HepG2 (cell line): ENCODE measurements at regions not wholly inside any gene's neighbourhood (a gene's known extent, or its start where the extent isn't known, plus 50 kb on each side); places are given as distances from the start of the nearest gene placed in this dataset.

Source experiments
- FOXJ3 ChIP-seq: sonication (generic); formaldehyde crosslinking; IDR thresholded peaks from 2 replicates; pipeline ENCODE4 v1.4.0; 2020; ENCODE audit warnings: missing genetic modification reagents, mild to moderate bottlenecking, borderline replicate concordance
- KLF15 ChIP-seq: sonication (generic); formaldehyde crosslinking; IDR thresholded peaks from 2 replicates; pipeline ENCODE4 v1.8.1; 2023; ENCODE audit warnings: borderline replicate concordance, mild to moderate bottlenecking, inconsistent platforms, missing genetic modification reagents, mixed read lengths
- MBNL3 ChIP-seq: fragments of 250-450 bp; sonication (Bioruptor Pico); conservative IDR thresholded peaks from 2 replicates; pipeline ENCODE4 v1.8.0; 2022; ENCODE audit warnings: mild to moderate bottlenecking, inconsistent platforms
- SETDB1 ChIP-seq: sonication (generic); formaldehyde crosslinking; IDR thresholded peaks from 2 replicates; pipeline ENCODE4 v1.5.1; 2020; ENCODE audit warnings: missing genetic modification reagents, mild to moderate bottlenecking, borderline replicate concordance
- ZNF552 ChIP-seq: sonication (generic); formaldehyde crosslinking; IDR thresholded peaks from 2 replicates; pipeline ENCODE4 v1.9.0; 2022; ENCODE audit warnings: missing genetic modification reagents, mild to moderate bottlenecking, borderline replicate concordance
- ZSCAN30 ChIP-seq: sonication (generic); formaldehyde crosslinking; IDR thresholded peaks from 2 replicates; pipeline ENCODE4 v1.5.0; 2020; ENCODE audit warnings: mild to moderate bottlenecking, missing genetic modification reagents
- TF ChIP-seq, protein P1 (sequence below): sonication (generic); formaldehyde crosslinking; IDR thresholded peaks from 2 replicates; pipeline ENCODE4 v1.5.0; 2020; ENCODE audit warnings: mild to moderate bottlenecking, missing genetic modification reagents, moderate library complexity

DNA sequence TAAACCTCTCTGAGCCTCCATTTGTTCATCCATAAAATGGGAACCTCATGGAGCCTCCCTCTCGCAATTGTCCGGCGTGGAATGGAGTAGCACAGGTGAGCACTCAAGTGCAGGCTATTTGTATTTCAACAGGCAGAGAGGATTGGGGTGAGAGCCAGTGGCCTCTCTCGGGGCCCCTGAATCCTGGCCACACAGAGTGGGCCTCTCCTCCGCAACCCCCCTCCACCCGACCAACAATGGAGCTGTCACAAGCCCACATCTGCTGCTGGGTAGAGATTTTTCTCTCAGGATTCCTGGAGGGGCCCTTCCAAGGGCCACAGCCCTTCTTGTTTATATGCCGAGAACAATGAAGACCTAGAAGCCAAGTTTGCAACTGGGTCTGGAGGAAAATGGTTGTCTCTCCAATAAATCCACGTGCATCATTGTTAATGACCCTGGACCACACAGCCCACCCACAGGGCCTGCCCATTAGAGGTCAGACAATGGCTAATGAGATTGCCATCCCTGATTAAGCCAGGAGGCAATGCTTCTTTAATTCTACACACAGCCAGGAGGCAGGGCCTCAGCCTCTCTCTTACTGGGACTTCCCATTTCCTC is 233.0 kb downstream of the ANKRD60 start:
- TF ChIP-seq SETDB1 (CRISPR knock-in tag) (no peak), MBNL3 (CRISPR knock-in tag) (no peak), ZNF552 (no peak), ZSCAN30 (no peak), KLF15 (CRISPR knock-in tag) (no peak), FOXJ3 (no peak)
- TF ChIP-seq, protein P1, sequence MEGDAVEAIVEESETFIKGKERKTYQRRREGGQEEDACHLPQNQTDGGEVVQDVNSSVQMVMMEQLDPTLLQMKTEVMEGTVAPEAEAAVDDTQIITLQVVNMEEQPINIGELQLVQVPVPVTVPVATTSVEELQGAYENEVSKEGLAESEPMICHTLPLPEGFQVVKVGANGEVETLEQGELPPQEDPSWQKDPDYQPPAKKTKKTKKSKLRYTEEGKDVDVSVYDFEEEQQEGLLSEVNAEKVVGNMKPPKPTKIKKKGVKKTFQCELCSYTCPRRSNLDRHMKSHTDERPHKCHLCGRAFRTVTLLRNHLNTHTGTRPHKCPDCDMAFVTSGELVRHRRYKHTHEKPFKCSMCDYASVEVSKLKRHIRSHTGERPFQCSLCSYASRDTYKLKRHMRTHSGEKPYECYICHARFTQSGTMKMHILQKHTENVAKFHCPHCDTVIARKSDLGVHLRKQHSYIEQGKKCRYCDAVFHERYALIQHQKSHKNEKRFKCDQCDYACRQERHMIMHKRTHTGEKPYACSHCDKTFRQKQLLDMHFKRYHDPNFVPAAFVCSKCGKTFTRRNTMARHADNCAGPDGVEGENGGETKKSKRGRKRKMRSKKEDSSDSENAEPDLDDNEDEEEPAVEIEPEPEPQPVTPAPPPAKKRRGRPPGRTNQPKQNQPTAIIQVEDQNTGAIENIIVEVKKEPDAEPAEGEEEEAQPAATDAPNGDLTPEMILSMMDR (CRISPR knock-in tag): no peak
